Activated T-cell treated with anti-CD3 and anti-CD28 coated beads, Interleukin-2, amount 50 U/mL, for 24 hours (primary cell): ENCODE measurements at regions not wholly inside any gene's neighbourhood (a gene's known extent, or its start where the extent isn't known, plus 50 kb on each side); places are given as distances from the start of the nearest gene placed in this dataset.
"Not testable (repeated sequence)": the region's sequence is repeated elsewhere in the genome, so short reads cannot be mapped to it uniquely, and the experiment has no call there.

Experiments
- DNase-seq: peaks from one replicate; pipeline ENCODE4 v3.0.0-alpha.2; 2020
- H3K27ac Mint-ChIP-seq: 2 replicates; pipeline ENCODE4 v1.8.0; 2020; ENCODE audit warnings: mild to moderate bottlenecking, mixed read lengths
- H3K27me3 Mint-ChIP-seq: 2 replicates; pipeline ENCODE4 v1.8.0; 2020; ENCODE audit warnings: mixed read lengths
- H3K36me3 Mint-ChIP-seq: 2 replicates; pipeline ENCODE4 v1.8.0; 2020; ENCODE audit warnings: low read depth, mixed read lengths
- H3K4me1 Mint-ChIP-seq: 2 replicates; pipeline ENCODE4 v1.8.0; 2020; ENCODE audit warnings: low read depth, mixed read lengths
- H3K4me3 Mint-ChIP-seq: 2 replicates; pipeline ENCODE4 v1.8.0; 2020; ENCODE audit warnings: mild to moderate bottlenecking, moderate library complexity, mixed read lengths
- H3K9me3 Mint-ChIP-seq: 2 replicates; pipeline ENCODE4 v1.8.0; 2020; ENCODE audit warnings: mixed read lengths

DNA sequence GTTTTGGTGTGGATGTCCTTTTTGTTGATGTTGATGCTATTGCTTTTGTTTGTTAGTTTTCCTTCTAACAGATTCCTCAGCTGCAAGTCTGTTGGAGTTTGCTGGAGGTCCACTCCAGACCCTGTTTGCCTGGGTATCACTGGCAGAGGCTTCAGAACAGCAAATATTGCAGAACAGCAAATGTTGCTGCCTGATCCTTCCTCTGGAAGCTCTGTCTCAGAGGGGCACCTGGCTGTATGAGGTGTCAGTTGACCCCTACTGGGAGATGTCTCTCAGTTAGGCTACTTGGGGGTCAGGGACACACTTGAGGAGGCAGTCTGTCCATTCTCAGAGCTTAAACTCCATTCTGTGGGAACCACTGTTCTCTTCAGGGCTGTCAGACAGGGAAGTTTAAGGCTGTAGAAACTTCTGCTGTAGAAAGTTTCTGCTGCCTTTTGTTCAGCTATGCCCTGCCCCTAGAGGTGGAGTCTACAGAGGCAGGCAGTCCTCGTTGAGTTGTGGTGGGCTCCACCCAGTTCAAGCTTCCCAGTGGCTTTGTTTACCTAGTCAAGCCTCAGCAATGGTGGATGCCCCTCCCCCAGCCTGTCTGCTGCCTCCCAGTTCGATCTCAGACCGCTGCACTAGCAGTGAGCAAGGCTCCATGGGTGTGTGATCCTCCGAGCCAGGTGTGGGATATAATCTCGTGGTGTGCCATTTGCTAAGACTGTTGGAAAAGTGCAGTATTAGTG is 166.4 kb upstream of the TPTE start:
- H3K27ac Mint-ChIP-seq, H3K4me3 Mint-ChIP-seq, H3K36me3 Mint-ChIP-seq, H3K27me3 Mint-ChIP-seq, H3K4me1 Mint-ChIP-seq, DNase-seq: not testable (repeated sequence)
- peaks cover 54% of the 10 kb centered on the region for H3K9me3 Mint-ChIP-seq

GRCh38 chr21:10359120-10359519 is 162.3 kb upstream of the TPTE start:
- H3K27ac Mint-ChIP-seq, DNase-seq, H3K4me1 Mint-ChIP-seq, H3K36me3 Mint-ChIP-seq, H3K27me3 Mint-ChIP-seq, H3K4me3 Mint-ChIP-seq: not testable (repeated sequence)
- H3K9me3 Mint-ChIP-seq: peaks cover 51% of the 10 kb centered on the region

DNA sequence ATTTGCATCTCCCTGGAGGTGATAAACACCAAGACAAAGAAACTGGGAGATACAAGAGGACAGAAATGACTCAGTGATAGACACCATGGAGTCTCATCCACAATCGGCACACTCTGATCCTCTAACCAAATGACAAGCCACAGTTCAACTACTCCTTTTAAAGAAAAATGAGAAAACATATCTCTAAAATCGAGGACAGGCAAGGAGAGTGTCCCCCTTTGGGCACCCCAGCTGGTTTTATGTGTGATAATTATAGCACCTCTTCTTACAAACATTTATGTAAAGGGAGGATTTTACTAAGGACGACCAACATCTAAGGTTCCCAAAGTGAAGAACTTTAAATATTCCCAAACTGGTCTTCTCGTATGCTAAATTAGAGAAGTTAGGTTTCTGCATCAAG is 161.5 kb upstream of the TPTE start:
- H3K27ac Mint-ChIP-seq, H3K36me3 Mint-ChIP-seq, H3K27me3 Mint-ChIP-seq, H3K4me3 Mint-ChIP-seq, DNase-seq, H3K4me1 Mint-ChIP-seq: not testable (repeated sequence)
- peaks cover 47% of the 10 kb centered on the region for H3K9me3 Mint-ChIP-seq

GRCh38 chr21:10361214-10361736 is 160.1 kb upstream of the TPTE start:
- H3K27ac Mint-ChIP-seq, H3K4me1 Mint-ChIP-seq, H3K27me3 Mint-ChIP-seq, DNase-seq, H3K36me3 Mint-ChIP-seq, H3K4me3 Mint-ChIP-seq: not testable (repeated sequence)
- H3K9me3 Mint-ChIP-seq: peaks cover 43% of the 10 kb centered on the region

- H3K36me3 Mint-ChIP-seq, H3K4me1 Mint-ChIP-seq, H3K27me3 Mint-ChIP-seq, DNase-seq, H3K27ac Mint-ChIP-seq, H3K4me3 Mint-ChIP-seq: not testable (repeated sequence)
- peaks cover 34% of the 10 kb centered on the region for H3K9me3 Mint-ChIP-seq
These were observed 158.6 kb upstream of the TPTE start for GRCh38 chr21:10362816-10363215.

DNA sequence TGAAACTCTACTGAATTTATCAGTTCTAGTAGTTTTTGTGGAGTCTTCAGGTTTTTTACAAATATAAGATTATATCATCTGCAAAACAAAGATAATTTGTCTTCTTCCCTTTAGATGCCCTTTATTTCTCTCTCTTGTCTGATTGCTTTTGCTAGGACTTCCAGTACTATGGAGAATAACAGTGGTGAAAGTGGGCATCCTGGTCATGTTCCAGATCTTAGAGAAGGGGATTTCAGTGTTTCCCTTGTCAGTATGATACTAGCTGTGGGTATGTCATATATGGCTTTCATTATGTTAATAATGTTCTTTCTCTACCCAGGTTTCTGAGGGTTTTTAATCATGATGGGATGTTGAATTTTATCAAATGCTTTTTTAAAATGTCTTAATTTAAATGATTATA is 158.1 kb upstream of the TPTE start:
- H3K27me3 Mint-ChIP-seq, DNase-seq, H3K4me1 Mint-ChIP-seq, H3K27ac Mint-ChIP-seq, H3K4me3 Mint-ChIP-seq, H3K36me3 Mint-ChIP-seq: not testable (repeated sequence)
- peaks cover 32% of the 10 kb centered on the region for H3K9me3 Mint-ChIP-seq

DNA sequence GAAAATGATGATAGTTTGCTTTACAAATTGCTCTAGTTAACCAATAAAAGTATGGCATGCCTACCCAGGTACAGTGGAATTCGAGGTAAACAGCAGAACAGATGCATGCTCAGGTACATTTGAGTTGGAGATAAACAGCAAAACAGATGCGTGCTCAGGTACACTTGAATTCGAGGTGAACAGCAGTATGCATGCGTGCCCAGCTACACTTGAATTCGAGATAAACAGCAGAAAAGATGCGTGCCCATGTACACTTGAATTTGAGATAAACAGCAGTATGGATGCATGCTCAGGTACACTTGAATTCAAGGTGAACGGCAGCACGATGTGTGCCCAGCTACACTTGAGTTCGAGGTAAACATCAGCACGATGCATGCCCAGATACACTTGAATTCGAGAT is 155.2 kb upstream of the TPTE start:
- peaks cover 19% of the 10 kb centered on the region for H3K9me3 Mint-ChIP-seq
- H3K36me3 Mint-ChIP-seq, H3K27ac Mint-ChIP-seq, H3K27me3 Mint-ChIP-seq, DNase-seq, H3K4me3 Mint-ChIP-seq, H3K4me1 Mint-ChIP-seq: not testable (repeated sequence)

DNA sequence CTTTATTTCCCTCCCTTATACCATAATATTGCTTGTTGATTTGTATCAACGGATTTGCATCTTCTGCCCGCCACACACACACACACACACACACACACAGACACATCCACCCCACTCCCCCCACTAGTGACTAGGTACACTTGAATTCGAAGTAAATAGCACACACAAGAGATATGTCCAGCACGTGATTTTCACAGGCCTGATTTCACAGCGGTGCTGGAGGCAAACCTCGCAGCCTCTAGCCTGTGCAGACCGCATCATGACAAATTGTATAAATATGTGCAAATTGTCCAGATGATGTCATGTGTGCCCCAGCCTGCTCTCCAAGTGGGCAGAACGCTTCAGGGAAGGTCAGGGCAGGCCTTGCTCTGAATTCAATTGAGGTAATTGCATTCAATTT is 153.8 kb upstream of the TPTE start:
- not testable (repeated sequence) for H3K4me3 Mint-ChIP-seq, H3K27me3 Mint-ChIP-seq, H3K9me3 Mint-ChIP-seq, H3K4me1 Mint-ChIP-seq, DNase-seq, H3K27ac Mint-ChIP-seq, H3K36me3 Mint-ChIP-seq

GRCh38 chr21:10368323-10368798 is 153.0 kb upstream of the TPTE start:
- H3K27ac Mint-ChIP-seq, H3K36me3 Mint-ChIP-seq, H3K9me3 Mint-ChIP-seq, H3K27me3 Mint-ChIP-seq, H3K4me1 Mint-ChIP-seq, DNase-seq, H3K4me3 Mint-ChIP-seq: not testable (repeated sequence)

DNA sequence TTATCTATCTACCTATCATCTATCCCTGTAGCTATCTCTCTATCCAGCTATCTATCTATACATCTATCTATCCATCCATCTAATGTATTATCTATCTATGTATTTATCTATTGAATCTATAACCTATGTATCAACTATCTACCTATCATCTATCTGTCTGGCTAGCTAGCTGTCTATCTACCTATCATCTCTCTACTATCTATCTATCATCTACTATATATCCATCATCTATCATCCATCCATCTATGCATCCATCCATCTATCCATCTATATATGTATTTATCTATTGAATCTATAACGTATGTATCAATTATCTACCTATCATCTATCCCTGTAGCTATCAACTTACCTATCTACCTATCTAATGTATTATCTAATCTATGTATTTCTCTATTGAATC is 152.1 kb upstream of the TPTE start:
- H3K27ac Mint-ChIP-seq, H3K4me1 Mint-ChIP-seq, H3K27me3 Mint-ChIP-seq: not testable (repeated sequence)

DNA sequence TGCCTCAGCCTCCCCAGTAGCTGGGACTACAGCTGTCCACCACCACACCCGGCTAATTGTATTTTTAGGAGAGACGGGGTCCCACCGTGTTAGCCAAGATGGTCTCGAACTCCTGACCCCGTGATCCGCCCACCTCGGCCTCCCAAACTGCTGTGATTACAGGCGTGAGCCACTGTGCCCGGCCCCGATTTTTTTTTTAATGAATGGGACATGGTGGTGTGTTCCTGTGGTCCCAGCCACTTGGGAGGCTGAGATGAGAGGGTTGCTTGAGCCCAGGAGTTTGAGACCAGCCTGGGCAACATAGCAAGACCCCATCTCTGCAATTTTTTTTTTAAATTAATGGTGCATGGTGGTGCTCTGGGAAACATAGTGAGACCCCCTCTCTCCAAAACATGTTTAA is 143.6 kb upstream of the TPTE start:
- H3K4me3 Mint-ChIP-seq, H3K27ac Mint-ChIP-seq, H3K4me1 Mint-ChIP-seq, H3K27me3 Mint-ChIP-seq, DNase-seq, H3K36me3 Mint-ChIP-seq: not testable (repeated sequence)
- peaks cover 19% of the 10 kb centered on the region for H3K9me3 Mint-ChIP-seq

More for the DNA sequence above, 152.1 kb upstream of the TPTE start:
- not testable (repeated sequence) for H3K4me3 Mint-ChIP-seq, H3K9me3 Mint-ChIP-seq, H3K36me3 Mint-ChIP-seq, DNase-seq

GRCh38 chr21:10379816-10380215 is 141.6 kb upstream of the TPTE start:
- H3K4me1 Mint-ChIP-seq: not testable (repeated sequence)
- H3K9me3 Mint-ChIP-seq: peaks cover 14% of the 10 kb centered on the region

DNA sequence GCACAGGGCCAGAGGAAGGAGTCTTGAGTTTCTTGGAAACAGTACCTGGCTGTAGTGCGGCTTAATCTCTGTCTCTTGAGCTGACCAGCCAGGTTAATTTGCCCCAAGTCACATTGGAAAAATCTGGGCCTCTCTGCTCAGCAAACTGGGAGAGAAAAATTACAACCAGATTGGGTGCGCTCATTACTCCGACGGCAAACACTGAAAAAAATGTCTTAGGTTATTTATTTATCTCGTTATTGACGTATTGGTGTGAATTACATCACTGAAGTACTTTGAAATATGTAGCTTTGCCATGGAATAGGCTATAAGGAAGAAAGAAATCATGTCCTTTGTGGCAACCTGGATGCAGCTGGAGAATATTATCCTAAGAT is 139.7 kb upstream of the TPTE start:
- not testable (repeated sequence) for DNase-seq, H3K9me3 Mint-ChIP-seq, H3K27me3 Mint-ChIP-seq, H3K27ac Mint-ChIP-seq, H3K4me3 Mint-ChIP-seq, H3K36me3 Mint-ChIP-seq, H3K4me1 Mint-ChIP-seq

More at GRCh38 chr21:10379816-10380215, 141.6 kb upstream of the TPTE start:
- not testable (repeated sequence) for H3K4me3 Mint-ChIP-seq, H3K36me3 Mint-ChIP-seq, H3K27ac Mint-ChIP-seq, H3K27me3 Mint-ChIP-seq, DNase-seq

DNA sequence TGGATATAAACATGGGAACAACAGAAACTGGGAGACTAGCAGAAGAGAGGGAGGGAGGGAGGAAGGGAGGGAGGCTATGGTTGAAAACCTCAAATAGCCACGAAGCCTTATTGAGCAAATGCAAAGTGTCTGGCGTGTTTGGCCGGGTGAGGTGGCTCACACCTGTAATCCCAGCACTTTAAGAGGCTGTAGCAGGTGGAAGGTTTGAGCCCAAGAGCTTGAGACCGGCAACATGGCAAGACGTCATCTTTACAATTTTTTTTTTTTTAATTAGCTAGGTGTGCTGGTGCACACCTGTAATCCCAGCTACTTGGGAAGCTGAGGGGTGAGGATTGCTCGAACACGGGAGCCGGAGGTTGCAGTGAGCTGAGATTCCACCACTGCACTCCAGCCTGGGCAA is 139.2 kb upstream of the TPTE start:
- not testable (repeated sequence) for H3K36me3 Mint-ChIP-seq, H3K4me3 Mint-ChIP-seq, H3K4me1 Mint-ChIP-seq, DNase-seq, H3K27me3 Mint-ChIP-seq, H3K27ac Mint-ChIP-seq, H3K9me3 Mint-ChIP-seq

DNA sequence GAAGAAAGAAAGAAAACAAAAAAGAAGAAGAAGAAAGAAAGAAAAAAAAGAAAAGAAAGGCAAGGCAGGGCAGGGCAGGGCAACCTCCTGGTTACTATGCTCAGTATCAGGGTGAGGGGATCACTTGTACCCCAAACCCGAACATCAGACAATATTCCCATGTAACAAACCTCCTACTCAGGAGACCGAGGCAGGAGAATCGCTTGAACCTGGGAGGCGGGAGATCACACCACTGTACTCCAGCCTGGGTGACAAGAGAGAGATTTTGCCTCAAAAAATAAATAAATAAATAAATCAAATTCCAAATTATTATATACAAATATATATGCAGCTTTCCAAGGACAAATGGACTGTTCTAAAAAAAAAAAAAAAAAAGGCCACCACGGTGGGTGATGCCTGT is 138.8 kb upstream of the TPTE start:
- not testable (repeated sequence) for DNase-seq, H3K4me3 Mint-ChIP-seq, H3K4me1 Mint-ChIP-seq, H3K27ac Mint-ChIP-seq, H3K27me3 Mint-ChIP-seq, H3K9me3 Mint-ChIP-seq, H3K36me3 Mint-ChIP-seq

DNA sequence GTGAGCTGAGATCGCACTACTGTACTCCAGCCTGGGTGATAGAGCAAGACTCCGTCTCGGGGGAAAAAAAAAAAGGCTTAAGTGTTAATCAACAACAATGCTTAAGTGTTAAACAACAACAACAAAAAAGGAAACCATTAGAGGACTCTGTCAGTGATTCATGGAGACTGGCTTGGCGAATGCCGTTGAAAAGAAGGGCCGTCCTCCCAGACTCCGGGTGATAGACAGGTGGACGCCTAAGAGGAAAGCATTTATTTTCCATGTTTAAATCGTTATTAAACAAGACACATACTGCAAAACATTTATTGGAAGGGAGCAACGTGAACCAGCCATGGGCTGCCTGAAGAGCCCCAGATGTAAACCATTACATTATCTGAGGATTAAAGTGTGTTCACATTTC is 137.8 kb upstream of the TPTE start:
- not testable (repeated sequence) for H3K27ac Mint-ChIP-seq, H3K4me1 Mint-ChIP-seq, H3K9me3 Mint-ChIP-seq, H3K27me3 Mint-ChIP-seq, H3K36me3 Mint-ChIP-seq, DNase-seq, H3K4me3 Mint-ChIP-seq
